A549 (cell line): ENCODE measurements at regions not wholly inside any gene's neighbourhood (a gene's known extent, or its start where the extent isn't known, plus 50 kb on each side); places are given as distances from the start of the nearest gene placed in this dataset.

Source experiments
- ATAC-seq, 2 experiments: fragments of 200-7000 bp in 1 of 2; fragments of >200 bp in 1 of 2; cut with Nextera tagmentation in 1 of 2; cut with Tn5 transposase in 1 of 2; 3 replicates each; pipeline versions ENCODE4 v1.8.0 to v1.9.1; 2018 to 2020; ENCODE audit warnings: mild to moderate bottlenecking in 1 of 2, moderate library complexity in 1 of 2
- CTCF ChIA-PET: fragments of 300-600 bp; sonication (Branson Sonifier 250); formaldehyde crosslinking; extraction: SDS; loops from one replicate; lab custom pipeline; 2021; ENCODE audit warnings: antibody characterized with exemption, inconsistent platforms; lab: Yijun Ruan, JAX
- POLR2A ChIA-PET: fragments of 350-600 bp; formaldehyde crosslinking; extraction: SDS; loops from one replicate; lab custom pipeline; 2021; ENCODE audit warnings: antibody characterized with exemption, inconsistent platforms; lab: Yijun Ruan, JAX
- DNase-seq, 2 experiments: peaks; one replicate each; pipeline versions ENCODE4 v3.0.0 to v3.0.0-alpha.2; 2011 to 2016; ENCODE audit warnings: low read depth in 1 of 2, low spot score in 1 of 2
- FAIRE-seq: peaks from 2 replicates; lab custom pipeline; 2011; peaks lifted over from hg19 to GRCh38; lab: Jason Lieb, UNC
- H3K27ac ChIP-seq, 2 experiments: fragments of >200 bp; sonication (Bioruptor Twin); formaldehyde crosslinking; 3 replicates each; pipeline ENCODE4 v1.5.1; 2016 to 2017
- H3K4me1 ChIP-seq: fragments of >200 bp; sonication (Bioruptor Twin); formaldehyde crosslinking; 3 replicates; pipeline ENCODE4 v1.6.1; 2016
- H3K4me2 ChIP-seq: fragments of >200 bp; sonication (Bioruptor Twin); formaldehyde crosslinking; 3 replicates; pipeline ENCODE4 v1.6.1; 2016
- H3K4me3 ChIP-seq: fragments of >200 bp; sonication (Bioruptor Twin); formaldehyde crosslinking; 3 replicates; pipeline ENCODE4 v1.5.1; 2016
- H3K9me3 ChIP-seq: fragments of >200 bp; sonication (Bioruptor Twin); formaldehyde crosslinking; 3 replicates; pipeline ENCODE4 v1.6.1; 2016
- CHD4 ChIP-seq: fragments of 200-600 bp; sonication (generic); IDR thresholded peaks from 2 replicates; pipeline ENCODE4 v1.6.1; 2016; ENCODE audit warnings: antibody characterized with exemption, mild to moderate bottlenecking, borderline replicate concordance
- EHMT2 ChIP-seq: fragments of 200-600 bp; sonication (generic); IDR thresholded peaks from 2 replicates; pipeline ENCODE4 v1.6.1; 2016; ENCODE audit warnings: antibody characterized with exemption, low read depth, mild to moderate bottlenecking, moderate library complexity
- FOSL2 ChIP-seq, 2 experiments: fragments of 450-650 bp in 1 of 2; fragments of >200 bp in 1 of 2; sonication (Bioruptor Twin) in 1 of 2; formaldehyde crosslinking; IDR thresholded peaks; 2 replicates each; pipeline versions ENCODE4 v1.5.0 to v1.6.1; 2016 to 2020; ENCODE audit warnings: mild to moderate bottlenecking in 1 of 2, moderate library complexity in 1 of 2
- HDAC2 ChIP-seq: fragments of 200-600 bp; sonication (generic); IDR thresholded peaks from 2 replicates; pipeline ENCODE4 v1.6.1; 2016
- HMGXB4 ChIP-seq: fragments of 250-450 bp; sonication (Bioruptor Pico); IDR thresholded peaks from 2 replicates; pipeline ENCODE4 v1.5.0; 2021; ENCODE audit warnings: mild to moderate bottlenecking, moderate library complexity, borderline replicate concordance
- HOXB5 ChIP-seq: fragments of 250-450 bp; sonication (Bioruptor Pico); IDR thresholded peaks from 2 replicates; pipeline ENCODE4 v1.5.0; 2020; ENCODE audit warnings: mild to moderate bottlenecking, moderate library complexity
- JUN ChIP-seq, 2 experiments: fragments of >200 bp; sonication (Bioruptor Twin); formaldehyde crosslinking; IDR thresholded peaks; 2 replicates in 1 of 2; 3 replicates in 1 of 2; pipeline ENCODE4 v1.6.1; 2016 to 2017
- KDM1A ChIP-seq: fragments of 200-600 bp; sonication (generic); IDR thresholded peaks from 2 replicates; pipeline ENCODE4 v1.6.1; 2016; ENCODE audit warnings: low read depth, mild to moderate bottlenecking
- KDM5A ChIP-seq: fragments of 200-600 bp; sonication (generic); IDR thresholded peaks from 2 replicates; pipeline ENCODE4 v1.6.1; 2016; ENCODE audit warnings: antibody characterized with exemption, mild to moderate bottlenecking
- MAX ChIP-seq: IDR thresholded peaks from 2 replicates; pipeline ENCODE4 v1.6.1; 2012
- NR3C1 ChIP-seq: fragments of >200 bp; sonication (Bioruptor Twin); formaldehyde crosslinking; IDR thresholded peaks from 3 replicates; pipeline ENCODE4 v1.6.1; 2017
- POLR2AphosphoS2 ChIP-seq: conservative IDR thresholded peaks from 2 replicates; pipeline ENCODE4 v1.6.1; 2012; ENCODE audit warnings: low read length, improper control_type of control experiment, inconsistent platforms
- RAD21 ChIP-seq, 2 experiments: fragments of >200 bp in 1 of 2; sonication (Bioruptor Twin) in 1 of 2; formaldehyde crosslinking in 1 of 2; IDR thresholded peaks in 1 of 2; conservative IDR thresholded peaks in 1 of 2; 2 replicates in 1 of 2; 3 replicates in 1 of 2; pipeline ENCODE4 v1.6.1; 2012 to 2018; ENCODE audit warnings: inconsistent platforms in 1 of 2
- RNF2 ChIP-seq: fragments of 200-600 bp; sonication (generic); IDR thresholded peaks from 2 replicates; pipeline ENCODE4 v1.6.1; 2016; ENCODE audit warnings: low read depth, mild to moderate bottlenecking, antibody characterized with exemption, moderate library complexity, borderline replicate concordance
- SMC3 ChIP-seq: fragments of >200 bp; sonication (Bioruptor Twin); formaldehyde crosslinking; IDR thresholded peaks from 3 replicates; pipeline ENCODE4 v1.6.1; 2018; ENCODE audit warnings: inconsistent platforms
- TFCP2L1 ChIP-seq: fragments of 250-450 bp; sonication (Bioruptor Pico); IDR thresholded peaks from 2 replicates; pipeline ENCODE4 v1.5.0; 2021; ENCODE audit warnings: mild to moderate bottlenecking
- TP53 ChIP-seq: fragments of 250-450 bp; sonication (Bioruptor Pico); IDR thresholded peaks from 2 replicates; pipeline ENCODE4 v1.5.0; 2021; ENCODE audit warnings: mild to moderate bottlenecking, moderate library complexity
- ZC3H11A ChIP-seq: fragments of 450-650 bp; IDR thresholded peaks from 2 replicates; pipeline ENCODE4 v1.6.1; 2014; ENCODE audit warnings: antibody characterized with exemption, mild to moderate bottlenecking
- ZNF302 ChIP-seq: fragments of 250-450 bp; sonication (Bioruptor Pico); IDR thresholded peaks from 2 replicates; pipeline ENCODE4 v1.9.0; 2021; ENCODE audit warnings: inconsistent platforms, mild to moderate bottlenecking, moderate library complexity
- ZSCAN20 ChIP-seq: fragments of 250-450 bp; sonication (Bioruptor Pico); IDR thresholded peaks from 2 replicates; pipeline ENCODE4 v1.8.0; 2022; ENCODE audit warnings: mild to moderate bottlenecking, moderate library complexity
- WGBS: methylation state at CpG from one replicate; pipeline ENCODE4 v1.1.6; 2017; ENCODE audit errors: missing lambda C conversion rate; 5-methylcytosine and 5-hydroxymethylcytosine counted together
- TF ChIP-seq, protein P1 (sequence below): fragments of 450-650 bp; IDR thresholded peaks from 2 replicates; pipeline ENCODE4 v1.6.1; 2014; ENCODE audit warnings: antibody characterized with exemption
- TF ChIP-seq, protein P2 (sequence below): fragments of 150-350 bp; IDR thresholded peaks from 2 replicates; pipeline ENCODE4 v1.6.1; 2014; ENCODE audit warnings: low read depth, mild to moderate bottlenecking, low read length
- TF ChIP-seq, protein P3 (sequence below): fragments of 200-600 bp; sonication (generic); IDR thresholded peaks from 2 replicates; pipeline ENCODE4 v1.6.1; 2016; ENCODE audit warnings: antibody characterized with exemption, mild to moderate bottlenecking, moderate library complexity
- TF ChIP-seq, protein P4 (sequence below): IDR thresholded peaks from 2 replicates; pipeline ENCODE4 v1.6.1; 2012
- TF ChIP-seq, protein P5 (sequence below): IDR thresholded peaks from 2 replicates; pipeline ENCODE4 v1.6.1; 2012; ENCODE audit warnings: low read depth, borderline replicate concordance

GRCh38 chr4:20043991-20044390 is 207.7 kb upstream of the SLIT2 start:
- H3K4me1 ChIP-seq, result no peaks in the 10 kb centered on the region
- no peaks in the 10 kb centered on the region for H3K9me3 ChIP-seq
- 9% methylated on average over 1 of the region's 1 CpG for WGBS
- H3K4me3 ChIP-seq, result no peak overlapping the region
- no peak for TF ChIP-seq MAX
- TF ChIP-seq, protein P1, sequence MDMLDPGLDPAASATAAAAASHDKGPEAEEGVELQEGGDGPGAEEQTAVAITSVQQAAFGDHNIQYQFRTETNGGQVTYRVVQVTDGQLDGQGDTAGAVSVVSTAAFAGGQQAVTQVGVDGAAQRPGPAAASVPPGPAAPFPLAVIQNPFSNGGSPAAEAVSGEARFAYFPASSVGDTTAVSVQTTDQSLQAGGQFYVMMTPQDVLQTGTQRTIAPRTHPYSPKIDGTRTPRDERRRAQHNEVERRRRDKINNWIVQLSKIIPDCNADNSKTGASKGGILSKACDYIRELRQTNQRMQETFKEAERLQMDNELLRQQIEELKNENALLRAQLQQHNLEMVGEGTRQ, result no peak
- TF ChIP-seq SMC3, result no peak
- TF ChIP-seq EHMT2, result no peak
- TF ChIP-seq CHD4, result no peak
- TF ChIP-seq TP53 (CRISPR knock-in tag), result no peak
- no peak for TF ChIP-seq HDAC2
- no peak for TF ChIP-seq JUN (IDR thresholded peaks at IDR 0.05)
- TF ChIP-seq TFCP2L1 (CRISPR knock-in tag), result no peak
- TF ChIP-seq POLR2AphosphoS2, result no peak
- TF ChIP-seq, protein P2, sequence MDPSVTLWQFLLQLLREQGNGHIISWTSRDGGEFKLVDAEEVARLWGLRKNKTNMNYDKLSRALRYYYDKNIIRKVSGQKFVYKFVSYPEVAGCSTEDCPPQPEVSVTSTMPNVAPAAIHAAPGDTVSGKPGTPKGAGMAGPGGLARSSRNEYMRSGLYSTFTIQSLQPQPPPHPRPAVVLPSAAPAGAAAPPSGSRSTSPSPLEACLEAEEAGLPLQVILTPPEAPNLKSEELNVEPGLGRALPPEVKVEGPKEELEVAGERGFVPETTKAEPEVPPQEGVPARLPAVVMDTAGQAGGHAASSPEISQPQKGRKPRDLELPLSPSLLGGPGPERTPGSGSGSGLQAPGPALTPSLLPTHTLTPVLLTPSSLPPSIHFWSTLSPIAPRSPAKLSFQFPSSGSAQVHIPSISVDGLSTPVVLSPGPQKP, result no peak
- TF ChIP-seq KDM5A, result no peak
- no peak for TF ChIP-seq NR3C1
- DNase-seq (no peak), FAIRE-seq (no peak), ATAC-seq (no peak)
- no peak overlapping the region for H3K27ac ChIP-seq
- ChIA-PET POLR2A (no interaction called here), CTCF (no interaction called here)
- no peak overlapping the region for H3K4me2 ChIP-seq

GRCh38 chr4:20042769-20043168 is 208.9 kb upstream of the SLIT2 start:
- Histone ChIP-seq H3K4me1 (no peaks in the 10 kb centered on the region), H3K9me3 (no peaks in the 10 kb centered on the region), H3K4me2 (no peak overlapping the region), H3K27ac (no peak overlapping the region), H3K4me3 (no peak overlapping the region)
- WGBS, result 12% methylated on average over 4 of the region's 4 CpGs
- CTCF ChIA-PET, result no interaction called here
- POLR2A ChIA-PET, result no interaction called here
- no peak for DNase-seq
- TF ChIP-seq HOXB5 (CRISPR knock-in tag), result no peak
- TF ChIP-seq ZNF302 (CRISPR knock-in tag), result no peak
- TF ChIP-seq CHD4, result no peak
- TF ChIP-seq RAD21 (conservative IDR thresholded peaks at IDR 0.05 in 1 of 2, IDR thresholded peaks at IDR 0.05 in 1 of 2), result no peak
- no peak for ATAC-seq
- FAIRE-seq, result no peak

DNA sequence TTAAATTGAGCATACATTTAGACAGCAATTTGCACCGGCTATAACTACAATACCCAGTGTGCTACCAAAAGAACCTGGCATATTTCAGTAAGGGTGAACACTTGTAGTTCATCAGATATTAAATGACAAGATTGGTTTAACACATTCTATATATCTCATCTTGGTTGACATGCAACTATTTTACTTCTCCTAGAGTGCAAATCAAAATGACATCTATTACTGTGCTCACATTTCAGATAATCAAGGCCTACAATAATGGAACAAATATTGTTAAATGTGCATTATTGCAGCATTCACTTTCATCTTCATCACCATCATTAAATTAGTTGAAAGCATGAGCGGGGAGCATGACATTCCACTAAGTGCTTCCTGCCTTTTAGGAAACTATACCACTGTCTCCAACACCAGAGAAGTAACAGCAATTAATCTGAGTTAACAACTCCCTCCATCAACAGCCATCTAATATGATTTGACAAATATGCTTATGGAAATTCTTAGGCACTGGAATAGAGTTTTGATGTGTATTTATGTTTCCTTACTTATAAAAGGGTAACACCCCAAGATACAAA is 209.8 kb upstream of the SLIT2 start:
- no peak for FAIRE-seq
- CTCF ChIA-PET, result no interaction called here
- no peak for TF ChIP-seq HMGXB4 (CRISPR knock-in tag)
- TF ChIP-seq HOXB5 (CRISPR knock-in tag), result no peak
- TF ChIP-seq ZC3H11A, result no peak
- TF ChIP-seq, protein P3, sequence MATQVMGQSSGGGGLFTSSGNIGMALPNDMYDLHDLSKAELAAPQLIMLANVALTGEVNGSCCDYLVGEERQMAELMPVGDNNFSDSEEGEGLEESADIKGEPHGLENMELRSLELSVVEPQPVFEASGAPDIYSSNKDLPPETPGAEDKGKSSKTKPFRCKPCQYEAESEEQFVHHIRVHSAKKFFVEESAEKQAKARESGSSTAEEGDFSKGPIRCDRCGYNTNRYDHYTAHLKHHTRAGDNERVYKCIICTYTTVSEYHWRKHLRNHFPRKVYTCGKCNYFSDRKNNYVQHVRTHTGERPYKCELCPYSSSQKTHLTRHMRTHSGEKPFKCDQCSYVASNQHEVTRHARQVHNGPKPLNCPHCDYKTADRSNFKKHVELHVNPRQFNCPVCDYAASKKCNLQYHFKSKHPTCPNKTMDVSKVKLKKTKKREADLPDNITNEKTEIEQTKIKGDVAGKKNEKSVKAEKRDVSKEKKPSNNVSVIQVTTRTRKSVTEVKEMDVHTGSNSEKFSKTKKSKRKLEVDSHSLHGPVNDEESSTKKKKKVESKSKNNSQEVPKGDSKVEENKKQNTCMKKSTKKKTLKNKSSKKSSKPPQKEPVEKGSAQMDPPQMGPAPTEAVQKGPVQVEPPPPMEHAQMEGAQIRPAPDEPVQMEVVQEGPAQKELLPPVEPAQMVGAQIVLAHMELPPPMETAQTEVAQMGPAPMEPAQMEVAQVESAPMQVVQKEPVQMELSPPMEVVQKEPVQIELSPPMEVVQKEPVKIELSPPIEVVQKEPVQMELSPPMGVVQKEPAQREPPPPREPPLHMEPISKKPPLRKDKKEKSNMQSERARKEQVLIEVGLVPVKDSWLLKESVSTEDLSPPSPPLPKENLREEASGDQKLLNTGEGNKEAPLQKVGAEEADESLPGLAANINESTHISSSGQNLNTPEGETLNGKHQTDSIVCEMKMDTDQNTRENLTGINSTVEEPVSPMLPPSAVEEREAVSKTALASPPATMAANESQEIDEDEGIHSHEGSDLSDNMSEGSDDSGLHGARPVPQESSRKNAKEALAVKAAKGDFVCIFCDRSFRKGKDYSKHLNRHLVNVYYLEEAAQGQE, result no peak
- no peak for TF ChIP-seq FOSL2 (IDR thresholded peaks at IDR 0.05)
- no peak for TF ChIP-seq FOSL2 (CRISPR knock-in tag; IDR thresholded peaks at IDR 0.05)
- TF ChIP-seq, protein P4, sequence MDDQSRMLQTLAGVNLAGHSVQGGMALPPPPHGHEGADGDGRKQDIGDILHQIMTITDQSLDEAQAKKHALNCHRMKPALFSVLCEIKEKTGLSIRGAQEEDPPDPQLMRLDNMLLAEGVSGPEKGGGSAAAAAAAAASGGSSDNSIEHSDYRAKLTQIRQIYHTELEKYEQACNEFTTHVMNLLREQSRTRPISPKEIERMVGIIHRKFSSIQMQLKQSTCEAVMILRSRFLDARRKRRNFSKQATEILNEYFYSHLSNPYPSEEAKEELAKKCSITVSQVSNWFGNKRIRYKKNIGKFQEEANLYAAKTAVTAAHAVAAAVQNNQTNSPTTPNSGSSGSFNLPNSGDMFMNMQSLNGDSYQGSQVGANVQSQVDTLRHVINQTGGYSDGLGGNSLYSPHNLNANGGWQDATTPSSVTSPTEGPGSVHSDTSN, result no peak
- TF ChIP-seq, protein P5, sequence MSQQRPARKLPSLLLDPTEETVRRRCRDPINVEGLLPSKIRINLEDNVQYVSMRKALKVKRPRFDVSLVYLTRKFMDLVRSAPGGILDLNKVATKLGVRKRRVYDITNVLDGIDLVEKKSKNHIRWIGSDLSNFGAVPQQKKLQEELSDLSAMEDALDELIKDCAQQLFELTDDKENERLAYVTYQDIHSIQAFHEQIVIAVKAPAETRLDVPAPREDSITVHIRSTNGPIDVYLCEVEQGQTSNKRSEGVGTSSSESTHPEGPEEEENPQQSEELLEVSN, result no peak
- TF ChIP-seq ZSCAN20 (CRISPR knock-in tag), result no peak
- TF ChIP-seq KDM1A, result no peak
- no peak for TF ChIP-seq ZNF302 (CRISPR knock-in tag)
- TF ChIP-seq RNF2, result no peak

More for the DNA sequence above, 209.8 kb upstream of the SLIT2 start:
- Histone ChIP-seq H3K27ac (no peak overlapping the region), H3K9me3 (no peaks in the 10 kb centered on the region), H3K4me3 (no peak overlapping the region), H3K4me1 (no peaks in the 10 kb centered on the region), H3K4me2 (no peak overlapping the region)
- no peak for ATAC-seq
- POLR2A ChIA-PET, result no interaction called here
- no peak for DNase-seq
- WGBS, result 0% methylated on average over 2 of the region's 2 CpGs
